GM21367 (cell line): ENCODE measurements at regions not wholly inside any gene's neighbourhood (a gene's known extent, or its start where the extent isn't known, plus 50 kb on each side); places are given as distances from the start of the nearest gene placed in this dataset.

Experiments used
- ATAC-seq: cut with Tn5 transposase; IDR thresholded peaks from one replicate; pipeline ENCODE4 v1.9.1; 2021; ENCODE audit not compliant: unreplicated experiment

GRCh38 chr2:41626936-41627335 is 420.9 kb upstream of the PKDCC start:
- no peak for ATAC-seq

GRCh38 chr2:41634686-41635085 is 413.1 kb upstream of the PKDCC start:
- ATAC-seq = no peak

- no peak for ATAC-seq
Measured at GRCh38 chr2:41644936-41645335, 402.9 kb upstream of the PKDCC start.

GRCh38 chr2:41647468-41648050 is 400.3 kb upstream of the PKDCC start:
- no peak for ATAC-seq

GRCh38 chr2:41657226-41657625 is 390.6 kb upstream of the PKDCC start:
- no peak for ATAC-seq

- ATAC-seq = no peak
Measured at GRCh38 chr2:41659758-41660157, 388.1 kb upstream of the PKDCC start.

GRCh38 chr2:41662461-41662860 is 385.4 kb upstream of the PKDCC start:
- ATAC-seq = no peak

- no peak for ATAC-seq
Measured at GRCh38 chr2:41663056-41663455, 384.8 kb upstream of the PKDCC start.

- no peak for ATAC-seq
Measured at GRCh38 chr2:41668529-41668928, 379.3 kb upstream of the PKDCC start.

GRCh38 chr2:41678639-41679038 is 369.2 kb upstream of the PKDCC start:
- no peak for ATAC-seq

- no peak for ATAC-seq
Measured at GRCh38 chr2:41686156-41686555, 361.7 kb upstream of the PKDCC start.

- ATAC-seq = no peak
Measured at GRCh38 chr2:41691561-41691960, 356.3 kb upstream of the PKDCC start.

- no peak for ATAC-seq
Measured at GRCh38 chr2:41694536-41695049, 353.2 kb upstream of the PKDCC start.

- no peak for ATAC-seq
Measured at GRCh38 chr2:41695198-41696113, 352.4 kb upstream of the PKDCC start.

- no peak for ATAC-seq
Measured at GRCh38 chr2:41697389-41697788, 350.4 kb upstream of the PKDCC start.

- no peak for ATAC-seq
Measured at GRCh38 chr2:41698678-41699422, 349.0 kb upstream of the PKDCC start.

- no peak for ATAC-seq
Measured at GRCh38 chr2:41701231-41701630, 346.6 kb upstream of the PKDCC start.

- ATAC-seq = no peak
Measured at GRCh38 chr2:41703123-41703522, 344.7 kb upstream of the PKDCC start.

- ATAC-seq = no peak
Measured at GRCh38 chr2:41705634-41706033, 342.2 kb upstream of the PKDCC start.

- ATAC-seq = no peak
Measured at GRCh38 chr2:41706286-41706685, 341.5 kb upstream of the PKDCC start.

- ATAC-seq = no peak
Measured at GRCh38 chr2:41707790-41708451, 339.9 kb upstream of the PKDCC start.
